DMS114 treated with DMSO at 0.1 percent for 48 hours (cell line): ENCODE measurements at regions not wholly inside any gene's neighbourhood (a gene's known extent, or its start where the extent isn't known, plus 50 kb on each side); places are given as distances from the start of the nearest gene placed in this dataset.
A peak's percentile ranks its signal among the peaks of the same experiment; 100 is the strongest.

Experiments used
- DNase-seq: peaks from one replicate; lab custom pipeline; 2025; ENCODE audit not compliant: unreplicated experiment; lab: John Stamatoyannopoulos, UW

DNA sequence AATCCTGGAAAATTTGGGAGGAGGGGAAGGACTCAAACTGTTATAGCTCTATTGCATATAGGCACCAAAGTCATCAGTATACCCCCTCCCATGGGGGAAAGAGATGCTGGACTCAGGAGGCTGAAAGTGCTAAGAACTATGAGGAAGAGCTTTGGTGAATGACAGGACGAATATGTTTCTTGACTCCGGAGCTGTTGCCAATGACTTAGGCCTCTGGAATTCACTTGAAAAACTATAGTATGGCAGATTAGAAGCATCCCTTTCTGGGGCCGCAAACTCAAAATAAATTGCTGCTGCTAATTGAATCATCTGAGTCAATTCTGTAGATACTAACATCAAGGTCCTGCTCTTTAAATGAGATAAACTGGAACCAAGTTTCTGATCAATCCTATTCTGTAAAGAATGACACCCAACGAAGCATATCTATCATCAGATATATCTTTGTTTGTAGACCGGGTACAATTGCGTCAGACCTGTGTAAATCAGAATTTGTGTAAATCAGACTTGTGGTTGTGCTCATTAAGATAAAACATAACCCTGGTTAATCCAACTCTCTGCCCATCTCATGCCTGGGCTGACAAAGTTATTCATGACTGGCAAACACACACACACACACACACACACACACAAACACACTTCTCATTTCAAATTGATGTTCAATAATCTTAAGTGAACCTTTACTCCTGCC is 1793.8 kb upstream of the PCDH20 start:
- DNase-seq, result no peak

DNA sequence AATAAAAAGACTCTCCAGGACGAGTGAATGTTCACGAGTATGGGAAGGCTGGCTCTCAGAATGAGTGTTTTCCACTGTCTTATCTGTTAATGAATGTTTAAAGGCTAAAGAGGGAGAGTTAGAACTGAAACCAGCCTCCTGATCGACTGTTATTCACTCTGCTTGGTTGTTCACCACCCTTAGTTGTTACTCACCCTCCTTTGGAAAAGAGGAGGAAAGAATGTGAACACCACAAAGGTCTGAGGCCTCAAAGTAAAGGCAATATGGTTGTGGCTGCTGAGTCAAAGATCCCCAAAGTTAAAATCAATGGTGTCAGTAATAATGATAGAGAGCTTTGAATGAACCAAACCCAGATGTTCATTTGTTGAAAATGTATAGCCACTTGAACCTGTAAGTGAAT is 1793.2 kb upstream of the PCDH20 start:
- no peak for DNase-seq

DNA sequence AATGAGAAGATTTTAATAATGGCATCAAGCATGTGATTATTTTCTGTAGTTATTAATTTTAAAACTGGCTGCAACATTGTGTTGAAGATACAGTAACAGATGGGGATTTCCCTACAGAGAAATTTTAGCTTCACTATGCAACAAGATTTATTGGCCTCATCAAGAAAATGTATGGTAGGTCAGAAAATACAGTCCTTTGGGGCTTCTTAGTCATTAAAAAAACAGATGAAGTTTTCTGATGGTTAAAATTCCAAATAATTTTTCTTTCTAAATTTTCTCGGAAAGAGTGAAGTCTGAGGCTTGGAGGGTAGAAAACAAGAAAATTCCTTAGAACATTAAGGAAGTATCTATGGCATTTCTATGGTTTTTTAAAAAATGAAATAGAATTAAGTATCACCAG is 1790.8 kb upstream of the PCDH20 start:
- no peak for DNase-seq

DNA sequence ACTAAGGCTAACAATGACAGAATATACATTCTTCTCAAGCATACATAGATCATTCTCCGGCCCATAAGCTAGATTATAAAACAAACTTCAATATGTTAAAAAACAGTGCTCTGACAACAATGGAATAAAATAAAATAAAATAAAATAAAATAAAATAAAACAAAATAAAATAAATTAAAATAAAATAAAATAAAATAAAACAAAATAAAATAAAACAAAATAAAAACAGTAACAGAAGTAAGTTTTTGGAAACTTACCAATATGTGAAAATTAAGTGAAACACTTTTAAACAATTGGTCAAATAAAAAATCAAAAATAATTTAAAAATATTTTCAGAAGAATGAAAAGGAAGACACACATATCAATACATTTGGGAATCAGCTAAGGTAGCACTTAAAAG is 1785.8 kb upstream of the PCDH20 start:
- no peak for DNase-seq

DNA sequence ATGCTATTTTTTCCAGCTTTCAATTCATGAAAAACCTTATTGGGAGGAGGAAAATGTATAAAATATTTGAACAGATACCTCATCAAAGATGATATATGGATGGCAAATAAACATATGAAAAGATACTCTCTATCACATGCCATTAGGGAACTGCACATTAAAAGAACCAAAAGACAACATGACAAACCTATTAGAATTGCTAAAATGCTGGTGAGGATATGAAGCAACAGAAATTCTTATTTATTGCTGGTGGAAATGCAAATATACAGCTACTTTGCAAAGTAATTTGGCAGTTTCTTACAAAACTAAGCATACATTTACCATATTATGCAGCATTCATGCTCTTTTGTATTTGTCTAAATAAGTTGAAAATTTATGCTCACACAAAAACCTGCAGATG is 1783.9 kb upstream of the PCDH20 start:
- DNase-seq, result no peak

DNA sequence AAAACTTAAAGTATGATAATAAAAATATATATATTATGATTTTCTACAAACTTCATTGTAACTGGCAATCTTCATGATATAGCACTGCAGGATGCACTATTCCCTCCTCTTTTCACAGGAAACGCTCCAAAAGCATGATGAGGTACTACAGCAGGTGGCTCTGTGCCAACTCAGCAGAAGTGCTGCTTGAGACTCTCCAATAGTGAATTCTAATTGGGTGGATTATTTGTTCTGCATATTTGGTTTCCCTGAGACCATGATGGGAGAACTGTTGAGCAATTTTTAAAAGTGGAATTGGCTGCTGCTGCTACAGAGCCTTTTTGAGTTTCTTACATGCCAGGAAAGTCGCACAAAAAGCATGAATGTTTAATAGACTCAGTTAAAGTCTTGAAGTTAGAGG is 1782.4 kb upstream of the PCDH20 start:
- no peak for DNase-seq

DNA sequence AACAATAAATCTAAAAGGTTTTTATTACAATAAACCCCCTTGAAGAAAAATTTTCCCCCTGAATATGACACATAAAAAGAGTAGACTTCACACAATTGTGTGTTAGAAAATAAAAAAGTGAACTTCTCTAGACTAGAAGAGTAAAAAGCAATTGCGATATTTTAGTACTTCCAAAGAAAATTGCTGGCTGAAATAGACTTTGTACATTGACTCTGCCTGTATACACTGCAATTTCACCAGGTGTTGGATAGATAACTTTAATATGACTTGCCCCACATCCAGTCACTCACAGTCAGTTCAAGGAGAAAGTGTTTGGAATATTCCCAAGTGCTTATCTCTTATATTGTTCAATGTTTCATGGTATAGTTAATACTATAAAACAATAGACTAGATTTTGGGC is 1780.1 kb upstream of the PCDH20 start:
- DNase-seq, result no peak

DNA sequence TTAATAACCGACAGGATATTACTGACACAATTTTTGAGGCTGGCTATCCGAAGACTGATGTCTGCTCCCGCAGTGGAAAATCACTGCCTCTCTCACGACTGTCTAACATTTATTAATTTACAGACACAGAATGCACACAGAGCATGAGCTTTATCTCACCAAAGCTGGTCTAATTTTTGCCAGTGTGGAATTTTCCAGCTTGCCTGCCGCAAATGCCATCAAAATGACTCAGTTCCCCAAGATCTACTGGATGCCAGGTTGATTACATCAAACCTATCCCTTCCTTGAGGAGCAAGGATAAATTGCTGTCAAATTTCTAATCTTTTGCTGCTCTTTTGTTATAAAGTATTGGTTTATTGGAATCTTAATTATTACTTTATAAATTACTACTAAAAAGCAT is 1775.1 kb upstream of the PCDH20 start:
- no peak for DNase-seq

DNA sequence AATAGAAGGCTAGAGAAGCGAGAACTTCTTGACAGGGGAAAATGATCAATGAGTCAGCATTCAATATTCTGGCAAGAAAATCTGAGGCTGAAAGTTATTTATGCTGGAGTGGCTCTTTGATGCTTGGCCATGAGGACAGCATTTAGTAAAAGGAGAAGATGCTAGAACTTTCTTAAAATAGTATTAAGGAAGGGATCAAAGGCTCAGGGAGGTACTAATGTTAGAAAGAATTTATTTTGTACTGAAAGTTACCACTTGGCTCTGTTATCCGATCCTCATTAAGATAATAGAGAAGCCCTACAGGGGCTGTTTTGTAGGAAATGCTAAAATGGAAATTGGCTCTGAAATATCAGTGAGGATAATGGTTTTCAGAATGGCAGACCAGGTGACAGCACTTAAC is 1774.6 kb upstream of the PCDH20 start:
- no peak for DNase-seq

DNA sequence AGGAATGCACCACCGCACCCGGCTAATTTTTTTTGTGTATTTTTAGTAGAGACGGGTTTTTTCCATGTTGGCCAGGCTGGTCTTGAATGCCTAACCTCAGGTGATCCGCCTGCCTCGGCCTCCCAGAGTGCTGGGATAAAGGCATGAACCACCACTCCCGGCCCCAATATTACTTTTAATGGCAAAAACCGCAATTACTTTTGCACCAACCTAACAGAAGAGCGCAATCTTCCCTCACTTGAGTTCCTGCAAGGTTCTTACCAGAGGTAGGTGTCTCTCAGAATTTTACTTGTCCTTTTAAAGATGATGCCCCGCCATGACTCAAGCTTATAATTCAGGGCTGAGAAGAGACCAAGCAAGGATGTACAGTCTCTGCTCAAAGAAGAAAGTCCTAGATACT is 1774.1 kb upstream of the PCDH20 start:
- DNase-seq, result no peak

DNA sequence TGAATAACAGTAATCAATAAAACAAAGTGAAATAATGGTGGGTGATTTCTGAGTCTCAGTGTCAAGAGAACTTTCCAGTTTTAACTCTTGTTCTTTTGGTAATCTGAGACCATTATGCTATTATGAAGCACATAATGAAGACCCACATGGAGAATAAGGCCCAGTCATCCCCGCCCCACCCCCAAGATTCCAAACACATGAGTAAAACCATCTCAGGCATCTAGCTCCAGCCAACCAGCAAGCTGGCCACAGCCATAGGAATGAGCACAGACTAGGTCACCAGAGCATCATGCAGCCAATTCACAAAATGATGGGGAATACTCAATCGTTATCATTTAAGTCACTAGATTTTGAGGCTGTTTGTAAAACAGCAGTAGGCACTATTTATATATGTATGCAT is 1769.0 kb upstream of the PCDH20 start:
- DNase-seq, result no peak

DNA sequence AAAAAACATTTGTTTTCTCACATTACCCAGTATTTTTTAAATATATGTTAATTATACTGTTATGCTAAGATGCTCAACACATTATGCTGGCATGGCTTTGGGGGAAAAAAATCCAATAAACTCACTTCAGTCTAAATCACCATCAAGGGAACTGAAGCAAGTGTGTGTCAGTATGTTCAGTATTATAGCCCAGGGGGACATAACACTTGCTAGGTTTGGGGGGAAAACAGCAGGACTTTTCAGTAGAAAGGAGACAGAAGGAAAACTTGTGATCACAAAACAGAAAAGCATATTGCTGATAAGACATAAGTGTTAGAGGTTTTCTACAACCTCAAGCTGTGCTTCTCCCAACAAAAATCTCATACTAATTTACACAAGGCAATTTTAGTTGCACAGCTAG is 1759.9 kb upstream of the PCDH20 start:
- no peak for DNase-seq

DNA sequence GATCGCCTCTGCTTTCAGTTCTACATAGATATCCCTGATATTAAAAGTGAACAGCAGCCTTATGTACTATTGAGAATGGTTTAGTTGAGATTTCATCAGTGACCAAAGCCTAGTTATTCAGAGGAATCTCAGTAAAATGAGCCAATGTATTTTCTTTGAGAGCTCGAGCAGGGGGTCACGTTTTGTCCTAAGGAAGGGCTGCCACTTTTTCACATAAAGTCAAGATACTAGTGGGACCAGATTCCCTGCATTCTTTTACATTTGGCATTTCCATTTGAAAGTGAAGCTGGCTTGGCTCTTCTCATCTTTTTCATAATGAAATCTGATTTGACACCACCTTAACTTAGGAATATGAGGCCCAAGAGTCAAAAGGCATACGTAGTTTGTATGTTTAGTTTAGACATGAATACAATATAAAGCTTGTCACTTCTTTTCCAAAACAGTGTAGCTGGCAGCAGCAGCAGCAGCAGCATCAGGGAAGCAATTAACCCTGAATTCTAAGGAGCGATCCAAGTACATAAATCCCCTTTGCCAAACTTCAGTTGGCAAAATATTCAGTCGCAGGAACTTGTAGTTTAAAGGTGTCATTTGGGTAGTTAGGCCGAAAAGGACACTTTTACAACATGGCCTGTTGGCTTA is 1752.2 kb upstream of the PCDH20 start:
- no peak for DNase-seq

DNA sequence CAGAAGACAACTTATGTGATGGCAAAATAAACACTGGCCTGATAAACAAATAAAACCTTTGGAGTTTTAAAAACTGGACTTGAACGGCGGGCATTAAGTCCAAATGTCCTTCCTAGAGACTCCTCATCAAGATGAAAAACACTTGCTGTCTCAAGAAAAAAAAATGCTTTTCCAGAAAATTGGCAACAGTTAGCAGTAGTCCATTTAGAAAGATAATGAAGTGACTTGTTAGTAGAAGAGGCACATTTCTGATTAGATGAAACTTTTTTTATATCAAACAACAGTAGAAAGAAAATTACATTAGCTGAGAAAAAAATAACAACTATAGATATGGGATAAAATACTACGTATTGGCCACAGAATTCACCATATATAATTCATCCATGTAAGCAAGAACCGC is 1750.7 kb upstream of the PCDH20 start:
- DNase-seq, result no peak

DNA sequence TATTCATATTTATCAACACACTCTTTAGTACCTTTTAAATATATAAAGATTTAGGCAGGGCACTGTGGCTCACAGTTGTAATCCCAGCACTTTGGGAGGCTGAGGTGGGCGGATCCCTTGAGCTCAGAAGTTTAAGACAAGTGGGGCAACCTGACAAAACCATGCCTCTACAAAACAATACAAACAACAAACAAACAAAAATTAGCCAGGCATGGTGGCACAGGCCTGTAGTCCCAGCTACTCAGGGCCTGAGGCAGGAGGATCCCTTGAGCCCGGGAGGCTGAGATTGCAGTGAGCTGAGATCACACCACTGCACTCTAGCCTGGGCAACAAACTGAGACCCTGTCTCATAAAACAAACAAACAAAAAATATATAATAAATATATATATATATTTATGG is 1748.3 kb upstream of the PCDH20 start:
- no peak for DNase-seq

DNA sequence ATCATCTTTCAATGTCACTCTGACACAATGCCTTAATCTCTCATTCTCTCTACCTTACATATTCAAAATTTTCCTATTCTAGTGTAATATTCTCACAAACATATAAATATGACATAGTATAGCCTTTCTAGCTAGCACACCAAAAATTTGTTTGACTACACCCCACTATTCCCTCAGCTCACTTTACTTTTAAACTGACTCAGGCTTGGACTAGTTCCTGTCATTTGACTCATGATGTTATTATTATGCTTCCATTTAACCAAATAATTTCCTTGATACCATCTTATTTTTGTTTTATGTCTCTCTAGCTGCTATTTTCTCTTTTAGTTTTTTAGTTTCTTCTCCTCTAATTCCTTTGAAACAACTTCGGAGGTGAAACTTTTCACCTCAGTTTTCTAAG is 1745.6 kb upstream of the PCDH20 start:
- DNase-seq, result no peak

DNA sequence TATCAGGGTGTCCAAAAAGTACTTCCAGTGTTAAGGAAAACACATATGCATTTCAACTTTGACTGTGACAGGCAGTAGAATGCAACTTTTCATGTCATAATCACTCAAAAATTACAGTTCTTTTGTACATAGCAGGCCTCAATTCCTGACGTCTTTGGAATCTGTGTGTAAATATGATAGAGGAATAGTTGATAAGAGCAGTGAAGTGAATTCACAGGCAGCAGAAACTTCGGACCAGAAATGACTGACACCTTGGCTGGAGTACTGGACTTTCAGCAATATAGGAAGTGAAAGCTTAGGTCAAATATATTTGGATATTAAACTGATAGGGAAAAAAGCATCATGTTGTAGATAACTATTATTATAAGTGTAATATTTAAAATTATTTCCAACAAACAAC is 1741.2 kb upstream of the PCDH20 start:
- DNase-seq, result no peak

DNA sequence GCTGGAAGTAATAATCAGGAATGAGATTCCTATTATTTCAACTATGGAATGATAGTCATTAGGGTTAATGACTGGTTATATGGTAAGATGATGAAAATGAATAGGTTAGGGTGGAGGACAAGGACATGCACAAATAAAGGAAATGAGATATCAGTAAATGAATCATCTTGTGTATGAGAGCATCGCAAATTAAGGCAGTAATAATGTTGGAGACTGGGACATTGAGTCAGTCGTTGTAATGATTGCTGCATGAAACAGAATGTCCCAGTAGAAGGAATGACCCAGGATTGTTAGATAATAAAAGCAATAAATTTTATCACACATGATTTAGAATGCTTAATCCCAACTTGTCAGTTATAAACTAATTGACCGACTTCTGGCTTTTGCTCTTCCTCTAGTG is 1733.7 kb upstream of the PCDH20 start:
- DNase-seq, result no peak

DNA sequence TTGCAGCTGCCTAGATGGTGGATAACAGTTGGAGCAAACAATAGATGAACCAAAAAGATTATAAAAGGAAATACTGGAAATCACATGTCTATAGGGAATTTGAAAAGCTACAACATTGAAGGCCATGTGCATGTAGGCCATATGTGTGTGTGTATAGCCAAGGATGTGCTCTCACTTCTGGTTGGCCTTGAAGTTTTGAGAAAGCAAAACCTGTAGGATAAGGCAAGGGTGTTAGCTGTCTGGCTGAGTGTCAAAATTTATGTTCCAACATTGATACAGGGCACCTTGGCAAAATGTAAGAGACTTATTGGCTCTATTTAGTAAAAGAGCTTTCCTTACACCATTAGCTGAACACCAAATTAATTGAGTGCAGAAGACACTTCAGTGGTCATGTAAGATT is 1723.6 kb upstream of the PCDH20 start:
- DNase-seq, result no peak

DNA sequence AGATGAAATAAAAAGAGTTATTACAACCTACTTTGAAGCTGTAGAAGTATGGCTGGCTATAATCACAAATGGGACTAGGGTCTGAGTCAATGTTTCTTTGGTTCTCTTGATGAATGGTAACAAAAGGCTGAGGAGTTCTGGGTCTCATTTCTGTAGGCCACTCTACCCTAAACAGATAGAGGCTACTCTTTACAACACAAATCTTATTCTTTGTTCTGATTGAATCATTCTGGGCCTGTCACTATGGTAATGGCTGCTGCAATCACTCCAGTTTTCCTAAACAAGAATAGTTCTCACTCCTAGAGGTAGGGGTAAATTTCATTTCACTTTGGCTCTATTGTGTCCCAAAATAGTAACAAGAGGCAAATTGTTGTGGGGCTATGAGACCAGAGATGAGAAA is 1714.3 kb upstream of the PCDH20 start:
- no peak for DNase-seq

DNA sequence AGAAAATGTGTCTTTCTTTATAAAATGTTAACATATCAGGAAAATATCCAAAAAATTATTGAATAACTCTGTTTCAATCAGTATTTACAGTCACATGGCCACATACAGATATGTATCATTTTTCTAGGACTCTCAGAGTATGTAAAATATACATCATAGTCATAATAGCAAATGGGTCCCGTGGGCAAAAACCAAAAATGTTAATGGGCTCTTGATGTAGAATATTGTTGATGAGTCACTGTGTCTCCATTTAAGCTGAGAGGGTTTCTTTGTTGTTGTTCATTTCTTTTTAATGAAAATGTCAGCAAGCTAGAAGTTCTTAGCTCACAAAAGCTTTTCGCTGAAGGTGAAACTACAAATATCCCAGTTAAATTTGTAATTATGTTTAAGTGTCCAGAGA is 1713.1 kb upstream of the PCDH20 start:
- no peak for DNase-seq

DNA sequence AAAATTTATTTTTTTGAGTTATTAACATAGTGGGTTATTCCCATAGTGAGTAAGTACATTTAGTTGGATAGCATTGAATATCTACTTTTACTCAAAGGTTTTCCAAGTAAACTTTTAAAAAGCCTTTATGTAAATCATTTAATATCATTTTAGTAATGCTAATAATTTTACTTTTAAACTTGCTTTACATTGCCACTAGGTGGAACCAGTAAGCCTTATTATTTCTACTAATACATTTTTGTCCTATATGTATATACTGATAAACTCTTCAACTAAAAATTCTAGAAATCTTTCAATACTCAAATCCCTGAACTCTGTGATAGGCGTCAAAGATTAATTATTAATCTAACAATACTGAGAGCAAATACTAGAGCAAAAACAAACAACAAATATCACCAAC is 1709.2 kb upstream of the PCDH20 start:
- DNase-seq, result peak; percentile 1

DNA sequence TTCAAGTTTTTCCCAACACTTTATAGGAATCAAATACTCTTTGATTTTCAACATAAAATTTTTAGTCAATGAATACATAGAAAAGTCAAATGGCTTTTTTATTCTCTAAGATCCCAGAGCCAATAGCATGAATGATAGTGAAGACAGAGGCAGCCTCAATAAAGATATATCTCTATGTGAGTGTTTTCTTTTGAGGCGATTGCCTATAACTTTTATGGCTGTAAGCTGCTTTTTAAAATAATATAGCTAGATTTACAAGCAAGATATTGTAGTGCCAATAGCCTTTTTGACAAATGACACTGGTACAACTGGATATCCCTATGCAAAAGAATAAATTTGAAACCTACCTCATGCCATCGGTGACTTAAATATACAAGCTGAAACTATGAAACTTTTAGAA is 1705.2 kb upstream of the PCDH20 start:
- no peak for DNase-seq
